ENCODE measurements at regions not wholly inside any gene's neighbourhood (a gene's known extent, or its start where the extent isn't known, plus 50 kb on each side); places are given as distances from the start of the nearest gene placed in this dataset.
"Not testable (repeated sequence)": the region's sequence is repeated elsewhere in the genome, so short reads cannot be mapped to it uniquely, and the experiment has no call there.

- no peaks in the 10 kb centered on the region for H4K20me1 ChIP-seq (ENCODE audit: control insufficient read depth, extremely low read depth, insufficient read depth, low read length)
- no peak overlapping the region for H3K4me2 ChIP-seq (ENCODE audit: control insufficient read depth, extremely low read depth, insufficient read depth, low read depth, low read length)
- DNase-seq (ENCODE audit: low read depth, low spot score) (no peak), FAIRE-seq (no peak)
- no peak overlapping the region for H3K4me3 ChIP-seq (ENCODE audit: control insufficient read depth in 2 of 3, extremely low read depth in 1 of 3, insufficient read depth in 2 of 3, low read depth in 1 of 3, low read length in 3 of 3)
- H3K9me3 ChIP-seq (ENCODE audit: control insufficient read depth, low read depth, low read length): no peaks in the 10 kb centered on the region
- dilution Hi-C loops (cut with MboI; ENCODE audit: extremely low pct_ligation_motif_present, low sequenced_read_pairs): no loop called here
- no peak overlapping the region for H3K27ac ChIP-seq (ENCODE audit: control insufficient read depth, insufficient read depth, low read length)
- H3K9me1 ChIP-seq (ENCODE audit: control insufficient read depth, extremely low read depth, insufficient read depth, low read length): no peaks in the 10 kb centered on the region
- no peaks in the 10 kb centered on the region for H3K36me3 ChIP-seq (ENCODE audit: control insufficient read depth in 2 of 2, extremely low read depth in 1 of 2, insufficient read depth in 2 of 2, low read length in 2 of 2)
- no peaks in the 10 kb centered on the region for H3K79me2 ChIP-seq (ENCODE audit: control insufficient read depth, insufficient read depth, low read length)
- H3K9ac ChIP-seq (ENCODE audit: control insufficient read depth, extremely low read depth, insufficient read depth, low read length): no peak overlapping the region
- H2AFZ ChIP-seq (ENCODE audit: control insufficient read depth, low read length): no peak overlapping the region
- no peaks in the 10 kb centered on the region for H3K4me1 ChIP-seq (ENCODE audit: control insufficient read depth, extremely low read depth, insufficient read depth, low read length)
- H3K27me3 ChIP-seq (ENCODE audit: control insufficient read depth, extremely low read depth, insufficient read depth, low read length): no peaks in the 10 kb centered on the region
- TF ChIP-seq CTCF (optimal IDR thresholded peaks at IDR 0.05 in 1 of 3, IDR thresholded peaks at IDR 0.05 in 1 of 3, conservative IDR thresholded peaks at IDR 0.05 in 1 of 3; ENCODE audit: extremely low read depth in 1 of 3, insufficient read depth in 2 of 3, low read length in 3 of 3): no peak
- no peak for TF ChIP-seq EZH2 (IDR thresholded peaks at IDR 0.05; ENCODE audit: low read length)
Observed at GRCh38 chr4:52204921-52205320, 153.8 kb downstream of the SPATA18 start.

- H3K4me1 ChIP-seq (ENCODE audit: control insufficient read depth, extremely low read depth, insufficient read depth, low read length); H3K4me2 ChIP-seq (ENCODE audit: control insufficient read depth, extremely low read depth, insufficient read depth, low read depth, low read length); H3K4me3 ChIP-seq (ENCODE audit: control insufficient read depth in 2 of 3, extremely low read depth in 1 of 3, insufficient read depth in 2 of 3, low read depth in 1 of 3, low read length in 3 of 3); H3K79me2 ChIP-seq (ENCODE audit: control insufficient read depth, insufficient read depth, low read length); H2AFZ ChIP-seq (ENCODE audit: control insufficient read depth, low read length); dilution Hi-C loops (cut with MboI; ENCODE audit: extremely low pct_ligation_motif_present, low sequenced_read_pairs); H3K27ac ChIP-seq (ENCODE audit: control insufficient read depth, insufficient read depth, low read length); H4K20me1 ChIP-seq (ENCODE audit: control insufficient read depth, extremely low read depth, insufficient read depth, low read length); H3K9ac ChIP-seq (ENCODE audit: control insufficient read depth, extremely low read depth, insufficient read depth, low read length); H3K9me3 ChIP-seq (ENCODE audit: control insufficient read depth, low read depth, low read length); H3K27me3 ChIP-seq (ENCODE audit: control insufficient read depth, extremely low read depth, insufficient read depth, low read length); H3K36me3 ChIP-seq (ENCODE audit: control insufficient read depth in 2 of 2, extremely low read depth in 1 of 2, insufficient read depth in 2 of 2, low read length in 2 of 2); FAIRE-seq; H3K9me1 ChIP-seq (ENCODE audit: control insufficient read depth, extremely low read depth, insufficient read depth, low read length); DNase-seq (ENCODE audit: low read depth, low spot score): not testable (repeated sequence)
Observed at GRCh38 chr4:52207146-52207545, 156.0 kb downstream of the SPATA18 start.

GRCh38 chr4:52212702-52213101 lies 161.6 kb downstream of the SPATA18 start:
- H4K20me1 ChIP-seq (ENCODE audit: control insufficient read depth, extremely low read depth, insufficient read depth, low read length): no peaks in the 10 kb centered on the region
- no peak overlapping the region for H2AFZ ChIP-seq (ENCODE audit: control insufficient read depth, low read length)
- no peak for DNase-seq (ENCODE audit: low read depth, low spot score)
- H3K9me3 ChIP-seq (ENCODE audit: control insufficient read depth, low read depth, low read length): no peaks in the 10 kb centered on the region
- no peaks in the 10 kb centered on the region for H3K27me3 ChIP-seq (ENCODE audit: control insufficient read depth, extremely low read depth, insufficient read depth, low read length)
- no peak overlapping the region for H3K27ac ChIP-seq (ENCODE audit: control insufficient read depth, insufficient read depth, low read length)
- H3K9me1 ChIP-seq (ENCODE audit: control insufficient read depth, extremely low read depth, insufficient read depth, low read length): no peaks in the 10 kb centered on the region
- FAIRE-seq: no peak
- no peak for TF ChIP-seq CTCF (optimal IDR thresholded peaks at IDR 0.05 in 1 of 3, IDR thresholded peaks at IDR 0.05 in 1 of 3, conservative IDR thresholded peaks at IDR 0.05 in 1 of 3; ENCODE audit: extremely low read depth in 1 of 3, insufficient read depth in 2 of 3, low read length in 3 of 3)
- no peak for TF ChIP-seq EZH2 (IDR thresholded peaks at IDR 0.05; ENCODE audit: low read length)
- H3K4me1 ChIP-seq (ENCODE audit: control insufficient read depth, extremely low read depth, insufficient read depth, low read length): no peaks in the 10 kb centered on the region
- H3K4me2 ChIP-seq (ENCODE audit: control insufficient read depth, extremely low read depth, insufficient read depth, low read depth, low read length): no peak overlapping the region
- no peak overlapping the region for H3K4me3 ChIP-seq (ENCODE audit: control insufficient read depth in 2 of 3, extremely low read depth in 1 of 3, insufficient read depth in 2 of 3, low read depth in 1 of 3, low read length in 3 of 3)
- dilution Hi-C loops (cut with MboI; ENCODE audit: extremely low pct_ligation_motif_present, low sequenced_read_pairs): no loop called here
- H3K79me2 ChIP-seq (ENCODE audit: control insufficient read depth, insufficient read depth, low read length): no peaks in the 10 kb centered on the region
- H3K36me3 ChIP-seq (ENCODE audit: control insufficient read depth in 2 of 2, extremely low read depth in 1 of 2, insufficient read depth in 2 of 2, low read length in 2 of 2): no peaks in the 10 kb centered on the region
- no peak overlapping the region for H3K9ac ChIP-seq (ENCODE audit: control insufficient read depth, extremely low read depth, insufficient read depth, low read length)
